Muscle layer of colon (tissue), 2 donors: ENCODE measurements at regions not wholly inside any gene's neighbourhood (a gene's known extent, or its start where the extent isn't known, plus 50 kb on each side); places are given as distances from the start of the nearest gene placed in this dataset.
"Not testable (repeated sequence)": the region's sequence is repeated elsewhere in the genome, so short reads cannot be mapped to it uniquely, and the experiment has no call there.

Source experiments
- H3K27ac ChIP-seq: one replicate; pipeline ENCODE4 v1.7.0; 2013; ENCODE audit warnings: low read depth, mild to moderate bottlenecking, low read length, moderate library complexity
- H3K27me3 ChIP-seq, 2 donors: one replicate each; pipeline ENCODE4 v1.7.0; 2013; ENCODE audit warnings: low read length in 2 of 2, mild to moderate bottlenecking in 2 of 2; ENCODE audit not compliant: insufficient read depth in 2 of 2, control insufficient read depth in 1 of 2
- H3K36me3 ChIP-seq: one replicate; pipeline ENCODE4 v1.7.0; 2013; ENCODE audit warnings: mild to moderate bottlenecking, low read length; ENCODE audit not compliant: insufficient read depth
- H3K4me1 ChIP-seq: one replicate; pipeline ENCODE4 v1.7.0; 2013; ENCODE audit warnings: mild to moderate bottlenecking, low read length; ENCODE audit not compliant: insufficient read depth
- H3K4me3 ChIP-seq, 2 donors: one replicate each; pipeline ENCODE4 v1.7.0; 2013; ENCODE audit warnings: low read length in 2 of 2, low read depth in 1 of 2, mild to moderate bottlenecking in 1 of 2, moderate library complexity in 1 of 2
- H3K9ac ChIP-seq: one replicate; pipeline ENCODE4 v1.7.0; 2013; ENCODE audit warnings: low read length
- H3K9me3 ChIP-seq: one replicate; pipeline ENCODE4 v1.7.0; 2013; ENCODE audit warnings: mild to moderate bottlenecking, low read length
- donor health status: abdominal sarcoma.
- donor health status: Adenocarcinoma of cecum.

GRCh38 chr18:30772170-30772569, 270.4 kb downstream of the DSC3 start:
- H3K27me3 ChIP-seq, H3K4me1 ChIP-seq, H3K9ac ChIP-seq, H3K36me3 ChIP-seq, H3K27ac ChIP-seq, H3K4me3 ChIP-seq, H3K9me3 ChIP-seq: not testable (repeated sequence)

- peaks cover 5% of the 10 kb centered on the region for H3K4me1 ChIP-seq
- no peak overlapping the region for H3K4me3 ChIP-seq
- H3K27ac ChIP-seq: no peak overlapping the region
- H3K36me3 ChIP-seq: no peaks in the 10 kb centered on the region
- H3K9me3 ChIP-seq: no peaks in the 10 kb centered on the region
- no peaks in the 10 kb centered on the region for H3K27me3 ChIP-seq
- H3K9ac ChIP-seq: no peak overlapping the region
These were observed 276.5 kb downstream of the DSC3 start for GRCh38 chr18:30766053-30766452.

GRCh38 chr18:30765247-30765646, 277.3 kb downstream of the DSC3 start:
- Histone ChIP-seq H3K27me3 (no peaks in the 10 kb centered on the region), H3K9ac (no peak overlapping the region), H3K4me1 (peaks cover 5% of the 10 kb centered on the region), H3K9me3 (no peaks in the 10 kb centered on the region), H3K4me3 (no peak overlapping the region), H3K36me3 (no peaks in the 10 kb centered on the region), H3K27ac (no peak overlapping the region)

- no peak overlapping the region for H3K9ac ChIP-seq
- no peak overlapping the region for H3K27ac ChIP-seq
- H3K27me3 ChIP-seq: no peaks in the 10 kb centered on the region
- no peak overlapping the region for H3K4me3 ChIP-seq
- peaks cover 5% of the 10 kb centered on the region for H3K4me1 ChIP-seq
- no peaks in the 10 kb centered on the region for H3K9me3 ChIP-seq
- H3K36me3 ChIP-seq: no peaks in the 10 kb centered on the region
These were observed 278.6 kb downstream of the DSC3 start for GRCh38 chr18:30763902-30764350.

- H3K9me3 ChIP-seq: no peaks in the 10 kb centered on the region
- no peaks in the 10 kb centered on the region for H3K27me3 ChIP-seq
- no peak overlapping the region for H3K27ac ChIP-seq
These were observed 287.7 kb downstream of the DSC3 start for GRCh38 chr18:30754846-30755245.

GRCh38 chr18:30748541-30748940, 294.0 kb downstream of the DSC3 start:
- Histone ChIP-seq H3K9ac (no peak overlapping the region), H3K36me3 (no peaks in the 10 kb centered on the region)

More at GRCh38 chr18:30754846-30755245, 287.7 kb downstream of the DSC3 start:
- Histone ChIP-seq H3K36me3 (no peaks in the 10 kb centered on the region), H3K4me3 (no peak overlapping the region), H3K9ac (no peak overlapping the region), H3K4me1 (no peaks in the 10 kb centered on the region)

GRCh38 chr18:30746224-30746623, 296.3 kb downstream of the DSC3 start:
- Histone ChIP-seq H3K4me3 (no peak overlapping the region), H3K27me3 (no peaks in the 10 kb centered on the region), H3K27ac (no peak overlapping the region), H3K9ac (no peak overlapping the region), H3K36me3 (no peaks in the 10 kb centered on the region), H3K4me1 (no peaks in the 10 kb centered on the region), H3K9me3 (no peaks in the 10 kb centered on the region)

More at GRCh38 chr18:30748541-30748940, 294.0 kb downstream of the DSC3 start:
- H3K4me1 ChIP-seq: no peaks in the 10 kb centered on the region
- H3K4me3 ChIP-seq: no peak overlapping the region
- no peaks in the 10 kb centered on the region for H3K9me3 ChIP-seq
- H3K27me3 ChIP-seq: no peaks in the 10 kb centered on the region
- H3K27ac ChIP-seq: no peak overlapping the region

- H3K27me3 ChIP-seq: no peaks in the 10 kb centered on the region
- H3K9ac ChIP-seq: no peak overlapping the region
- no peaks in the 10 kb centered on the region for H3K36me3 ChIP-seq
- no peak overlapping the region for H3K27ac ChIP-seq
- H3K4me3 ChIP-seq: no peak overlapping the region
- no peaks in the 10 kb centered on the region for H3K9me3 ChIP-seq
- no peaks in the 10 kb centered on the region for H3K4me1 ChIP-seq
These were observed 299.5 kb downstream of the DSC3 start for GRCh38 chr18:30743033-30743432.

GRCh38 chr18:30730915-30731314, 311.6 kb downstream of the DSC3 start:
- H3K4me1 ChIP-seq: no peaks in the 10 kb centered on the region
- no peaks in the 10 kb centered on the region for H3K9me3 ChIP-seq
- no peaks in the 10 kb centered on the region for H3K27me3 ChIP-seq
- no peak overlapping the region for H3K4me3 ChIP-seq
- no peak overlapping the region for H3K27ac ChIP-seq
- no peaks in the 10 kb centered on the region for H3K36me3 ChIP-seq
- H3K9ac ChIP-seq: no peak overlapping the region

- Histone ChIP-seq H3K36me3 (no peaks in the 10 kb centered on the region), H3K9me3 (no peaks in the 10 kb centered on the region), H3K9ac (no peak overlapping the region), H3K27me3 (no peaks in the 10 kb centered on the region), H3K4me3 (no peak overlapping the region), H3K27ac (no peak overlapping the region), H3K4me1 (no peaks in the 10 kb centered on the region)
These were observed 314.7 kb downstream of the DSC3 start for GRCh38 chr18:30727849-30728248.

- Histone ChIP-seq H3K36me3 (no peaks in the 10 kb centered on the region), H3K27me3 (no peaks in the 10 kb centered on the region), H3K9me3 (no peaks in the 10 kb centered on the region), H3K27ac (no peak overlapping the region), H3K4me3 (no peak overlapping the region), H3K9ac (no peak overlapping the region), H3K4me1 (no peaks in the 10 kb centered on the region)
These were observed 329.2 kb downstream of the DSC3 start for GRCh38 chr18:30713299-30713698.

GRCh38 chr18:30712383-30712782, 330.2 kb downstream of the DSC3 start:
- no peak overlapping the region for H3K4me3 ChIP-seq
- H3K27ac ChIP-seq: no peak overlapping the region
- H3K9ac ChIP-seq: no peak overlapping the region
- no peaks in the 10 kb centered on the region for H3K4me1 ChIP-seq
- no peaks in the 10 kb centered on the region for H3K36me3 ChIP-seq
- no peaks in the 10 kb centered on the region for H3K27me3 ChIP-seq
- no peaks in the 10 kb centered on the region for H3K9me3 ChIP-seq
